ENCODE measurements at regions not wholly inside any gene's neighbourhood (a gene's known extent, or its start where the extent isn't known, plus 50 kb on each side); places are given as distances from the start of the nearest gene placed in this dataset.
"Not testable (repeated sequence)": the region's sequence is repeated elsewhere in the genome, so short reads cannot be mapped to it uniquely, and the experiment has no call there.

DNA sequence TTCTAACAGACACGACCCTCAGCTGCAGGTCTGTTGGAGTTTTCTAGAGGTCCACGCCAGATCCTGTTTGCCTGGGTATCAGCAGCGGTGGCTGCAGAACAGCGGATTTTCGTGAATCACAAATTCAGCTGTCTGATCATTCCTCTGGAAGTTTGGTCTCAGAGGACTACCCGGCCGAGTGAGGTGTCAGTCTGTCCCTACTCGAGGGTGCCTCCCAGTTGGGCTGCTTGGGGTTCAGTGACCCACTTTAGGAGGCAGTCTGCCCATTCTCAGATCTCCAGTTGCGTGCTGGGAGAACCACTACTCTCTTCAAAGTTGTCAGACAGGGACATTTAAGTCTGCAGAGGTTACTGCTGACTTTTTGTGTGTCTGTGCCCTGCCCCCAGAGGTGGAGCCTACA, 1664.1 kb downstream of the RPIA start:
- not testable (repeated sequence) for TF ChIP-seq POLR2A (IDR thresholded peaks at IDR 0.05)
- TF ChIP-seq, protein P1, sequence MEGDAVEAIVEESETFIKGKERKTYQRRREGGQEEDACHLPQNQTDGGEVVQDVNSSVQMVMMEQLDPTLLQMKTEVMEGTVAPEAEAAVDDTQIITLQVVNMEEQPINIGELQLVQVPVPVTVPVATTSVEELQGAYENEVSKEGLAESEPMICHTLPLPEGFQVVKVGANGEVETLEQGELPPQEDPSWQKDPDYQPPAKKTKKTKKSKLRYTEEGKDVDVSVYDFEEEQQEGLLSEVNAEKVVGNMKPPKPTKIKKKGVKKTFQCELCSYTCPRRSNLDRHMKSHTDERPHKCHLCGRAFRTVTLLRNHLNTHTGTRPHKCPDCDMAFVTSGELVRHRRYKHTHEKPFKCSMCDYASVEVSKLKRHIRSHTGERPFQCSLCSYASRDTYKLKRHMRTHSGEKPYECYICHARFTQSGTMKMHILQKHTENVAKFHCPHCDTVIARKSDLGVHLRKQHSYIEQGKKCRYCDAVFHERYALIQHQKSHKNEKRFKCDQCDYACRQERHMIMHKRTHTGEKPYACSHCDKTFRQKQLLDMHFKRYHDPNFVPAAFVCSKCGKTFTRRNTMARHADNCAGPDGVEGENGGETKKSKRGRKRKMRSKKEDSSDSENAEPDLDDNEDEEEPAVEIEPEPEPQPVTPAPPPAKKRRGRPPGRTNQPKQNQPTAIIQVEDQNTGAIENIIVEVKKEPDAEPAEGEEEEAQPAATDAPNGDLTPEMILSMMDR (IDR thresholded peaks at IDR 0.05): not testable (repeated sequence)

Measured in adrenal gland (tissue), 5 donors.